ENCODE measurements at regions not wholly inside any gene's neighbourhood (a gene's known extent, or its start where the extent isn't known, plus 50 kb on each side); places are given as distances from the start of the nearest gene placed in this dataset.
A peak's percentile ranks its signal among the peaks of the same experiment; 100 is the strongest.

DNA sequence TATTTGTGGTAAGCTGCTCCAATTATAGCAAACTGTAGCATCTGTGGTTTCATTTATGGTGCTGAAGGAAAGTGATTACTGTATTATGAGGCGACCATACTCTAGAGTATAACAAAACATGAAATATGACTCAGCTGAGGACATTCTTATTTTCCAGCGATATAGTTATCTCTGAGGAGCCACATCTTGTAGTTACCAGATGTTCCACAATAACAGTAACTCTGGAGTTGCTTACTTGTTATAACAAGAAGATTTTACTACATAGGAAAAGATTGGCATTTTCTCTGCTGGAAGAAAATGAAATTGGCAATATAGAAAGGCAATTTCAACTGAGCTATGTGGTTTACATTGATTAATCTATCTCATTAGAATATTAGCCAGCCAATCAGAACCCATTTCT lies 1634.2 kb downstream of the PCDH9 start:
- Histone ChIP-seq H3K4me3 (ENCODE audit: insufficient read depth, low read depth, low read length) (no peak overlapping the region), H2AFZ (replicated peaks; ENCODE audit: low read length, poor library complexity) (no peak overlapping the region), H2BK5ac (ENCODE audit: low read depth, low read length, poor library complexity, severe bottlenecking) (no peak overlapping the region), H2AK9ac (replicated peaks; ENCODE audit: low read depth, low read length, poor library complexity) (no peak overlapping the region), H3K18ac (ENCODE audit: low read depth, low read length) (no peak overlapping the region), H3K4ac (ENCODE audit: low read depth, low read length) (no peak overlapping the region), H3K79me1 (ENCODE audit: low read depth in 1 of 2, low read length in 2 of 2) (no peaks in the 10 kb centered on the region), H4K20me1 (ENCODE audit: insufficient read depth, low read length) (no peaks in the 10 kb centered on the region), H4K8ac (ENCODE audit: low read depth in 2 of 2, low read length in 2 of 2) (no peak overlapping the region), H2BK20ac (ENCODE audit: low read depth, low read length) (no peak overlapping the region), H3K23ac (ENCODE audit: low read depth, low read length) (no peak overlapping the region), H4K5ac (ENCODE audit: low read depth, low read length) (no peak overlapping the region), H3K9ac (ENCODE audit: low read depth, low read length) (no peak overlapping the region), H2BK120ac (ENCODE audit: low read depth, low read length) (no peak overlapping the region), H3K56ac (ENCODE audit: extremely low read depth, insufficient read depth, low read length) (no peak overlapping the region), H3K9me1 (ENCODE audit: insufficient read depth, low read length) (no peaks in the 10 kb centered on the region), H3K36me3 (ENCODE audit: control insufficient read depth, insufficient read depth, low read length) (no peaks in the 10 kb centered on the region), H4K91ac (ENCODE audit: insufficient read depth, low read depth, low read length) (no peak overlapping the region), H2AK5ac (ENCODE audit: low read depth, low read length) (no peak overlapping the region), H3K9me3 (ENCODE audit: control insufficient read depth, insufficient read depth, low read length) (no peaks in the 10 kb centered on the region), H3K27ac (ENCODE audit: insufficient read depth, low read length) (no peak overlapping the region), H3K14ac (replicated peaks; ENCODE audit: low read depth, low read length) (no peak overlapping the region), H3K4me2 (ENCODE audit: low read depth, low read length) (no peak overlapping the region), H3K27me3 (ENCODE audit: control insufficient read depth, insufficient read depth, low read length) (no peaks in the 10 kb centered on the region), H3K4me1 (ENCODE audit: control insufficient read depth, insufficient read depth, low read length) (no peaks in the 10 kb centered on the region), H2BK15ac (ENCODE audit: low read depth, low read length) (no peak overlapping the region)
- ATAC-seq (ENCODE audit: low read depth), result peak; percentile 49
- intact Hi-C loops (cut with micrococcal nuclease) (no loop called here), dilution Hi-C loops (cut with HindIII; ENCODE audit: low sequenced_read_pairs, unreplicated experiment) (no loop called here), in situ Hi-C loops (cut with MboI; ENCODE audit: low sequenced_read_pairs) (no loop called here)
- peak; percentile 55 for DNase-seq
- WGBS, 2 experiments (ENCODE audit: extremely low coverage in 2 of 2, insufficient read length in 1 of 2), result no CpG with 5 or more reads among the region's 2 CpGs
- ChIA-PET POLR2A (ENCODE audit: unreplicated experiment) (no interaction called here), CTCF (no interaction called here)
- no TSS peak for BruUV-seq (replicated peaks)
- TF ChIP-seq MAZ (IDR thresholded peaks at IDR 0.05; ENCODE audit: borderline replicate concordance, low read depth, low read length) (no peak), RAD21 (IDR thresholded peaks at IDR 0.05; ENCODE audit: low read length) (no peak), ELK1 (IDR thresholded peaks at IDR 0.05; ENCODE audit: borderline replicate concordance, low read depth, low read length) (no peak), FOS (IDR thresholded peaks at IDR 0.05; ENCODE audit: low read depth, low read length) (no peak), RFX5 (IDR thresholded peaks at IDR 0.05; ENCODE audit: low read depth, low read length) (no peak), RCOR1 (IDR thresholded peaks at IDR 0.05; ENCODE audit: insufficient replicate concordance, low read length) (no peak), POLR2A (IDR thresholded peaks at IDR 0.05; ENCODE audit: low read depth, low read length) (no peak), SMC3 (IDR thresholded peaks at IDR 0.05; ENCODE audit: low read depth, low read length) (no peak), CEBPB (IDR thresholded peaks at IDR 0.05; ENCODE audit: low read depth, low read length) (no peak), MXI1 (IDR thresholded peaks at IDR 0.05; ENCODE audit: borderline replicate concordance, low read depth, low read length) (no peak), NFE2L2 (IDR thresholded peaks at IDR 0.05; ENCODE audit: low read depth, low read length) (no peak), CHD1 (IDR thresholded peaks at IDR 0.05; ENCODE audit: low read depth, low read length) (no peak), BHLHE40 (IDR thresholded peaks at IDR 0.05; ENCODE audit: low read depth, low read length) (no peak), MAFK (IDR thresholded peaks at IDR 0.05; ENCODE audit: low read depth, low read length) (no peak), USF2 (IDR thresholded peaks at IDR 0.05; ENCODE audit: low read depth, low read length) (no peak)
- TF ChIP-seq, protein P1, sequence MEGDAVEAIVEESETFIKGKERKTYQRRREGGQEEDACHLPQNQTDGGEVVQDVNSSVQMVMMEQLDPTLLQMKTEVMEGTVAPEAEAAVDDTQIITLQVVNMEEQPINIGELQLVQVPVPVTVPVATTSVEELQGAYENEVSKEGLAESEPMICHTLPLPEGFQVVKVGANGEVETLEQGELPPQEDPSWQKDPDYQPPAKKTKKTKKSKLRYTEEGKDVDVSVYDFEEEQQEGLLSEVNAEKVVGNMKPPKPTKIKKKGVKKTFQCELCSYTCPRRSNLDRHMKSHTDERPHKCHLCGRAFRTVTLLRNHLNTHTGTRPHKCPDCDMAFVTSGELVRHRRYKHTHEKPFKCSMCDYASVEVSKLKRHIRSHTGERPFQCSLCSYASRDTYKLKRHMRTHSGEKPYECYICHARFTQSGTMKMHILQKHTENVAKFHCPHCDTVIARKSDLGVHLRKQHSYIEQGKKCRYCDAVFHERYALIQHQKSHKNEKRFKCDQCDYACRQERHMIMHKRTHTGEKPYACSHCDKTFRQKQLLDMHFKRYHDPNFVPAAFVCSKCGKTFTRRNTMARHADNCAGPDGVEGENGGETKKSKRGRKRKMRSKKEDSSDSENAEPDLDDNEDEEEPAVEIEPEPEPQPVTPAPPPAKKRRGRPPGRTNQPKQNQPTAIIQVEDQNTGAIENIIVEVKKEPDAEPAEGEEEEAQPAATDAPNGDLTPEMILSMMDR (conservative IDR thresholded peaks at IDR 0.05; ENCODE audit: low read depth, low read length), result no peak
